Muscle layer of duodenum (tissue), 2 donors: ENCODE measurements at regions not wholly inside any gene's neighbourhood (a gene's known extent, or its start where the extent isn't known, plus 50 kb on each side); places are given as distances from the start of the nearest gene placed in this dataset.
"Not testable (repeated sequence)": the region's sequence is repeated elsewhere in the genome, so short reads cannot be mapped to it uniquely, and the experiment has no call there.

Experiments used
- H3K27ac ChIP-seq: one replicate; pipeline ENCODE4 v1.7.0; 2013; ENCODE audit warnings: mild to moderate bottlenecking, low read length
- H3K27me3 ChIP-seq: one replicate; pipeline ENCODE4 v1.7.0; 2013; ENCODE audit warnings: low read depth, mild to moderate bottlenecking, control low read depth, low read length
- H3K36me3 ChIP-seq, 2 donors: one replicate each; pipeline ENCODE4 v1.7.0; 2013; ENCODE audit warnings: low read length in 2 of 2, control low read depth in 1 of 2, mild to moderate bottlenecking in 1 of 2; ENCODE audit not compliant: insufficient read depth in 2 of 2, control insufficient read depth in 1 of 2
- H3K4me1 ChIP-seq, 2 donors: one replicate each; pipeline ENCODE4 v1.7.0; 2013; ENCODE audit warnings: low read length in 2 of 2, mild to moderate bottlenecking in 2 of 2, control low read depth in 1 of 2, moderate library complexity in 1 of 2; ENCODE audit not compliant: insufficient read depth in 2 of 2, control insufficient read depth in 1 of 2
- H3K4me3 ChIP-seq, 2 donors: one replicate each; pipeline ENCODE4 v1.7.0; 2013; ENCODE audit warnings: low read length in 2 of 2, low read depth in 1 of 2, mild to moderate bottlenecking in 1 of 2
- H3K9me3 ChIP-seq, 2 donors: one replicate each; pipeline ENCODE4 v1.7.0; 2013; ENCODE audit warnings: low read length in 2 of 2, control low read depth in 1 of 2, mild to moderate bottlenecking in 1 of 2; ENCODE audit not compliant: control insufficient read depth in 1 of 2
- donor health status: healthy.

DNA sequence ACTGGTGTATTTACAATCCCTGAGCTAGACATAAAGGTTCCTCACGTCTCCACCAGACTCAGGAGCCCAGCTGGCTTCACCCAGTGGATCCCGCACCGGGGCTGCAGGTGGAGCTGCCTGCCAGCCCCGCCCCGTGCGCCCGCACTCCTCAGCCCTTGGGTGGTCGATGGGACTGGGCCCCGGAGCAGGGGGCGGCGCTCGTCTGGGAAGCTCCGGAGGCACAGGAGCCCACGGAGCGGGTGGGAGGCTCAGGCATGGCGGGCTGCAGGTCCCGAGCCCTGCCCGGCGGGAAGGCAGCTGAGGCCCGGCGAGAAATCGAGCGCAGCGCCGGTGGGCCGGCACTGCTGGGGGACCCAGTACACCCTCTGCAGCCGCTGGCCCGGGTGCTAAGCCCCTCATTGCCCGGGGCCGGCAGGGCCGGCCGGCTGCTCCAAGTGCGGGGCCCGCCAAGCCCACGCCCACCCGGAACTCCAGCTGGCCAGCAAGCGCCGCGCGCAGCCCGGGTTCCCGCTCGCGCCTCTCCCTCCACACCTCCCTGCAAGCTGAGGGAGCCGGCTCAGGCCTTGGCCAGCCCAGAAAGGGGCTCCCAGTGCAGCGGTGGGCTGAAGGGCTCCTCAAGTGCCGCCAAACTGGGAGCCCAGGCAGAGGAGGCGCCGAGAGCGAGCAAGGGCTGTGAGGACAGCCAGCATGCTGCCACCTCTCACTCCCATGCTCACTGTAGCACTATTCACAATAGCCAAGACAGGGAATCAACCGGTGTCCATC, 79.3 kb upstream of the RGPD4 start:
- not testable (repeated sequence) for H3K27me3 ChIP-seq, H3K9me3 ChIP-seq, H3K36me3 ChIP-seq, H3K4me1 ChIP-seq, H3K27ac ChIP-seq, H3K4me3 ChIP-seq

DNA sequence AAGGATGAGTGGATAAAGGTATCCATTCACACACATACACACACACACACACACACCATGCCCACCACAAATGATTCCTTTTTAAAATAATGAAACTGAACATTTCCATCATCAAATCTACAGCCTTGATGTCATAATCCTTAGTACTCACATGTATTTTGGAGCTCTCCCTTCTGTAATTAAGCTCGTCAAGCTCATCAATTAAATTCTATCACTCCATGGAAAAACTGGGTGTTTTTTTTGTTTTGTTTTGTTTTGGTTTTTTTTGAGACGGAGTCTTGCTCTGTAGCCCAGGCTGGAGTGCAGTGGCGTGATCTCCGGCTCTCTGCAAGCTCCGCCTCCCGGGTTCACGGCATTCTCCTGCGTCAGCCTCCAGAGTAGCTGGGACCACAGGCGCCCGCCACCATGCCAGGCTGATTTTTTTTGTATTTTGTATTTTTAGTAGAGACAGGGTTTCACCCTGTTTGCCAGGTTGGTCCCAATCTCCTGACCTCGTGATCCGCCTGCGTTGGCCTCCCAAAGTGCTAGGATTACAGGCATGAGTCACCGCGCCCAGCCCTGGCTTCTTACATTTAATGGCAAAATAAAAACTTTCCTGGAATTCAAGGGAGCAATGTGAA, 78.6 kb upstream of the RGPD4 start:
- no peaks in the 10 kb centered on the region for H3K36me3 ChIP-seq
- no peak overlapping the region for H3K4me3 ChIP-seq
- no peak overlapping the region for H3K27ac ChIP-seq
- no peaks in the 10 kb centered on the region for H3K9me3 ChIP-seq
- H3K27me3 ChIP-seq: no peaks in the 10 kb centered on the region
- H3K4me1 ChIP-seq: no peaks in the 10 kb centered on the region

DNA sequence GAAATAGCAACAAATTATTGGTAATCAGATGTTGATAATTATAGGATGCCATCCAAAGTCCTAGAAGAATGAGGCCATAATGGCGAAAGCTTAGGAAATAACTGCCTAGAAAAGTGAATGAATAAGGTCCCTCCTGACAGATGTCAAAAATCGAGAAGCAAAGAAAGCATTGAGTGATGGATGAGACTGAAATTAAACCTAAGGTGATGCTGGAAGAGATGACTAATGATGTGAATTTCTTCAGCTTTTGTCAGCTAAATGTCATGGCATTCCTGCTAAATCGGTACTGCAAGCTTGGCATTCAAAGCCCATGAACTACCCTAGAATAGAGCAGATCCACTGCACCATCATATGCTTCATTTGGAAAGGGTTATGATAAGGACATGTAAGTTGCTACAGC, 74.8 kb upstream of the RGPD4 start:
- no peaks in the 10 kb centered on the region for H3K9me3 ChIP-seq
- no peak overlapping the region for H3K27ac ChIP-seq
- no peaks in the 10 kb centered on the region for H3K4me1 ChIP-seq
- no peak overlapping the region for H3K4me3 ChIP-seq
- no peaks in the 10 kb centered on the region for H3K27me3 ChIP-seq
- H3K36me3 ChIP-seq: no peaks in the 10 kb centered on the region

DNA sequence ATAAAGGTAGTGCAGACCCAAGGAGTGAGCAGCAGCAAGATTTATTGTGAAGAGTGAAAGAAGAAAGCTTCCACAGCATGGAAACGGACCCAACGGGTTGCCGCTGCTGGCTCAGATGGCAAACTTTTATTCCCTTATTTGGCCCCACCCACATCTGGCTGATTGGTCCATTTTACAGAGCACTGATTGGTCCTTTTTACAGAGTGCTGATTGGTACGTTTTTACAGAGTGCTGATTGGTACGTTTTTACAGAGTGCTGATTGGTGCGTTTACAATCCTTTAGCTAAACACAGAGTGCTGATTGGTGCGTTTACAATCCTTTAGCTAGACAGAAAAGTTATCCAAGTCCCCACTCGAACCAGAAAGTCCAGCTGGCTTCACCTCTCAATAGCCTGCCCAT, 72.9 kb upstream of the RGPD4 start:
- H3K4me3 ChIP-seq, H3K4me1 ChIP-seq, H3K27ac ChIP-seq, H3K27me3 ChIP-seq, H3K36me3 ChIP-seq, H3K9me3 ChIP-seq: not testable (repeated sequence)

DNA sequence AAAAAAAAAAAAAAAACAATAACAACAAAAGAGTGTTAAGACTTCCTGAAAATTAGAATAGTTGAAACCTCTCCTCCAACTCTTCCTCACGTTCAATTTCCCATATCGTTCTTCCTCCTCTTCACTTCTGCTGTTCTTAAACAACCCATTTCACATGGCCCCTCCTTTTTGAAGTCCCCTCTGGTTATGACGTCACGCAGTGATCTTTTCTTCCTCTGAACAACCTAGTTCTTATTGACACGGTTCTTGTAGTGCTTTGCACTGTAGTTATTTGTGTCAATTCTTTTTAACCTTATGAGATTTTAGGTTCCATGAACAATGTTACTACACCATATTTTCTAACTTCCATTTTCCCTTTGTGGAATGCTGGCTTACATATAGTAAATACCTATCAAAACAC, 69.5 kb upstream of the RGPD4 start:
- Histone ChIP-seq H3K4me3 (no peak overlapping the region), H3K9me3 (no peaks in the 10 kb centered on the region), H3K27me3 (no peaks in the 10 kb centered on the region), H3K36me3 (no peaks in the 10 kb centered on the region), H3K4me1 (no peaks in the 10 kb centered on the region), H3K27ac (no peak overlapping the region)

DNA sequence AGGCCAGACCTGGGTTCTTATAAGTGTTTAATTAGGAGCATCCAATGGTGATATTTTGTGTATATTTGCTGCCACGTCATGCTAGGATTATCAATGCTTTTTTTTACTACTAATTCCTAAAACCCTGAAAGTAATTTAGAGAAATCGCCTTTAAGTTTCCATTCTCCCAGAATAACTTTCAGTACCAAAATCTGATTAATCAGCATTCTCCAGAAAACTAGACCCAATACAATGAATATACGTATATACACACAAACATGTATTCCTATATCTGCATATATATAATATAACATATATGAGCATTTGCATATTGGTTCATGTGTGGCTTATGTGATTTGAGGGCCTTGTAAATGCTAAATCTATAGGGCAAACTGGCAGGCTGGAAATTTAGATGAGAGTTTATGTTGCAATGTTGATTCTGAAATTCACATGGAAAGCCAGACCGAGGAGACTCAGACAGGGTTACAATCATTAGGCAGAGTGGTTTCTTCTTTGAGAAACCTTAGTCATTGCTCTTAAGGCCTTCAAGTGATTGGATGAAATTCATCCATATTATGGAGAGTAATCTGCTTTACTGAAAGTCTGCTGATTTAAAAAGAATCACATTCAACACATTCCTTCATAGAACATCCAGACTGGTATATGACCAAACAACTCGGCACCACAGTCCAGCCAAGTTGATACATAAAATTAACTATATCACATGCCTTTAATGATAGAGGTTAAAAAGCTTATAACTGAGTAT, 65.9 kb upstream of the RGPD4 start:
- H3K27ac ChIP-seq: no peak overlapping the region
- H3K27me3 ChIP-seq: no peaks in the 10 kb centered on the region
- no peaks in the 10 kb centered on the region for H3K36me3 ChIP-seq
- no peak overlapping the region for H3K4me3 ChIP-seq
- no peaks in the 10 kb centered on the region for H3K9me3 ChIP-seq
- H3K4me1 ChIP-seq: no peaks in the 10 kb centered on the region

DNA sequence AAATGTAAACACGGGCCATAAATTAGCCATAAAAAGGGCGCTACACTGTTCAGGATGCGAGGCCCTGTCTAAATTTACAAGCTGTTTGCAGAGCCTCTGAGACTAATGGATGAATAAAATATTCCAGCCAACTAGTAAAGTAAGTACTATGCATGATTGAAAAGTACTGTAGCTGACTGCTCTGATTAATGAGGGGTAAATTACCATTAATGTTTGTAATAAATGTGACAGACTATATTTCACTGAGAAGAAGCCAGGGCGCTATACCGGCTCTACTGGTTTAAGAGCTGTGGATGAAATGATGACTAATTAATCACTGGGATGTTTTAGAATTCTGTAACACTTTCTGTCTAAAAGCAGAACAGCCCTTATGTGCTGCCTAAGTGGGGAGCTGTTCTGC, 54.3 kb upstream of the RGPD4 start:
- H3K27me3 ChIP-seq: no peaks in the 10 kb centered on the region
- H3K9me3 ChIP-seq: no peaks in the 10 kb centered on the region
- no peaks in the 10 kb centered on the region for H3K36me3 ChIP-seq
- H3K4me3 ChIP-seq: no peak overlapping the region
- H3K4me1 ChIP-seq: no peaks in the 10 kb centered on the region
- H3K27ac ChIP-seq: no peak overlapping the region

DNA sequence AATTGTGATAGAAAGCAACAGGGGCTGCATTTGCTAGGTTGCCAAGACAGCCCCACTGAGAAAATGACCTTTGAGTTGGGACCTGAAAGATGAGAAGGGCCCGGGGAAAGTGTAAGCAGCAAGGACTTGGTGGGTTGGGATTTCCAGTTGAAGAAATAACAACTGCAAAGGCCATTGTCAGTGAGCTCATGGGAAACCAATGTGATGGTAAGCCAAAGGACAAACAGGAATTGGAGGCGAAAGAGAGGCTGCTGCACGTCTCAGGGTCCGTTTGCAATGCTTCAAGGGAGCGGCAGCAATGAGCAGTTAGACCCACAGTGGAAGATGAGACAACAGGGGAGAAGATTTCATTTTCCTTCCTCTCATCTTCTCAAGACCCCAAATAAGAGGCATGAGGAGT, 51.5 kb upstream of the RGPD4 start:
- no peaks in the 10 kb centered on the region for H3K36me3 ChIP-seq
- no peaks in the 10 kb centered on the region for H3K27me3 ChIP-seq
- no peak overlapping the region for H3K4me3 ChIP-seq
- H3K4me1 ChIP-seq: no peaks in the 10 kb centered on the region
- no peak overlapping the region for H3K27ac ChIP-seq
- no peaks in the 10 kb centered on the region for H3K9me3 ChIP-seq

DNA sequence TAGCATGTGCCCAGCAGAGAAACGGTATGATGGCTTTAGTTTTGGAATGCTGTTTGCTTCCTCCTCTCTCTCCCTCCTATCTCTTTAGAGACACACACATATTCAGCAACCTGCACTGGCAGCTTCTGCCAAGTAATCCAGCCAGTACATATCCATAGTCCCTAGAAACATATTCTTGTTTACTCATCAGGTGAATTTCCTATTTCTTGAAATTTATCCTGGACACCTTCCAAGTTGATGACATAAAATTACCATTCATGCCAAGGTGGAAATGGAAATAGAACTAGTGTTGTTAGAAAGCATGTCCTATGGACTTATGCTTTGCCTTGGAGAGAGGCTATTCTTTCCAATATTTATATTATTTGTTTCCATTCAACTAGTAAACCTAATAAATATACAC, 50.9 kb upstream of the RGPD4 start:
- no peaks in the 10 kb centered on the region for H3K9me3 ChIP-seq
- no peaks in the 10 kb centered on the region for H3K27me3 ChIP-seq

DNA sequence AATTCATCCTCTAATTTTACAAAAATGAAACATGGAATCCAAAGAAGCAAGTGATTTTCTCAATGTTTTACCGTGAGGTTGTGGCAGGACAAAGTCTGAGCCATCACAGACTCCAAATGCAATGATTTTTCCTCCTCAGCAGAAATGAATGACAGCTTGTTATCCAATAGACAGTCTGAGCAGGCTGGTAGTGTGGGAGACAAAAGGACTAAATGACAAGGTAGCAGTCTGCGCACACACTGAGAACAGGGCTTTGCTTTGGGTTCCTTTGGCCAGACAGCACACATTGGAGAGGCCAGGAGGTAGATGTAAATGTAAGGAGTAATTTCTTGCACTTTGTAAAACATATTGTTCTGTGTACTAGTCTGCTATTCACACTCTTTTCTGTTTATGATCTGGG, 50.3 kb upstream of the RGPD4 start:
- H3K4me1 ChIP-seq: no peaks in the 10 kb centered on the region
- H3K27ac ChIP-seq: no peak overlapping the region
- H3K4me3 ChIP-seq: no peak overlapping the region

More for the DNA sequence above, 50.9 kb upstream of the RGPD4 start:
- no peaks in the 10 kb centered on the region for H3K4me1 ChIP-seq
- no peak overlapping the region for H3K4me3 ChIP-seq
- no peak overlapping the region for H3K27ac ChIP-seq
- H3K36me3 ChIP-seq: no peaks in the 10 kb centered on the region

More for the DNA sequence above, 50.3 kb upstream of the RGPD4 start:
- H3K27me3 ChIP-seq: no peaks in the 10 kb centered on the region
- H3K9me3 ChIP-seq: no peaks in the 10 kb centered on the region
- no peaks in the 10 kb centered on the region for H3K36me3 ChIP-seq
